ENCODE measurements at regions not wholly inside any gene's neighbourhood (a gene's known extent, or its start where the extent isn't known, plus 50 kb on each side); places are given as distances from the start of the nearest gene placed in this dataset.

- peaks cover 6% of the 10 kb centered on the region for H3K9me3 ChIP-seq (ENCODE audit: control insufficient read depth, low read length)
- no peak for DNase-seq (ENCODE audit: low read depth)
These were observed 110.6 kb downstream of the GADD45G start for GRCh38 chr9:89715318-89715858.

GRCh38 chr9:89715881-89716280, 111.1 kb downstream of the GADD45G start:
- DNase-seq (ENCODE audit: low read depth) = no peak
- H3K4me3 ChIP-seq (ENCODE audit: low read length) = no peak overlapping the region
- no peaks in the 10 kb centered on the region for H3K36me3 ChIP-seq (ENCODE audit: control insufficient read depth, insufficient read depth, low read length, severe bottlenecking)
- H3K4me1 ChIP-seq (ENCODE audit: control insufficient read depth, insufficient read depth, low read length) = peaks cover 20% of the 10 kb centered on the region
- no peaks in the 10 kb centered on the region for H3K27me3 ChIP-seq (replicated peaks; ENCODE audit: control insufficient read depth, insufficient read depth, low read length)
- H3K9me3 ChIP-seq (ENCODE audit: control insufficient read depth, low read length) = peaks cover 6% of the 10 kb centered on the region
- no peak overlapping the region for H3K9ac ChIP-seq (ENCODE audit: low read length)

More at GRCh38 chr9:89715318-89715858, 110.6 kb downstream of the GADD45G start:
- H3K9ac ChIP-seq (ENCODE audit: low read length) = no peak overlapping the region
- H3K27me3 ChIP-seq (replicated peaks; ENCODE audit: control insufficient read depth, insufficient read depth, low read length) = no peaks in the 10 kb centered on the region
- H3K36me3 ChIP-seq (ENCODE audit: control insufficient read depth, insufficient read depth, low read length, severe bottlenecking) = no peaks in the 10 kb centered on the region
- H3K4me1 ChIP-seq (ENCODE audit: control insufficient read depth, insufficient read depth, low read length) = peaks cover 21% of the 10 kb centered on the region
- no peak overlapping the region for H3K4me3 ChIP-seq (ENCODE audit: low read length)

DNA sequence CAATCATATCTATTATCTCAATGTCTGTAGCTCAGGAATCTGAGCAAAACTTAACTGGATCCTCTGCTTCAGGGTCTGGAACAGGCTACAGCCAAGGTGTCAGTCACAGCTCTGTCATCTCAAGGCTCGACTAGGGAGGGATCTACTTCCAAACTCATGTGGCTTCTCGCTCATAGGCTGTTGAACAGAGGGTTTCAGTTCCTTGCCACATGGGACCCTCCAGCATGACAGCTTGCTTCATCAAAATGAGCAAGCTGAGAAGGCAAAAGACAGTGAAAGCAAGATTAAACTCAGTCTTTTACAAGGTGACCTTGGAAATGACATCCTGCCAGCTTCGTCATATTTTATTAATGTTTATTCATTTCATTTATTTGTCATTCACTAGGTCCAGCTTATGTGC, 111.7 kb downstream of the GADD45G start:
- DNase-seq (ENCODE audit: low read depth) = no peak
- peaks cover 19% of the 10 kb centered on the region for H3K4me1 ChIP-seq (ENCODE audit: control insufficient read depth, insufficient read depth, low read length)
- H3K36me3 ChIP-seq (ENCODE audit: control insufficient read depth, insufficient read depth, low read length, severe bottlenecking) = no peaks in the 10 kb centered on the region
- H3K4me3 ChIP-seq (ENCODE audit: low read length) = no peak overlapping the region
- H3K27me3 ChIP-seq (replicated peaks; ENCODE audit: control insufficient read depth, insufficient read depth, low read length) = no peaks in the 10 kb centered on the region
- no peak overlapping the region for H3K9ac ChIP-seq (ENCODE audit: low read length)
- peaks cover 6% of the 10 kb centered on the region for H3K9me3 ChIP-seq (ENCODE audit: control insufficient read depth, low read length)

- no peak overlapping the region for H3K9ac ChIP-seq (ENCODE audit: low read length)
- DNase-seq (ENCODE audit: low read depth) = no peak
These were observed 113.4 kb downstream of the GADD45G start for GRCh38 chr9:89718176-89718575.

DNA sequence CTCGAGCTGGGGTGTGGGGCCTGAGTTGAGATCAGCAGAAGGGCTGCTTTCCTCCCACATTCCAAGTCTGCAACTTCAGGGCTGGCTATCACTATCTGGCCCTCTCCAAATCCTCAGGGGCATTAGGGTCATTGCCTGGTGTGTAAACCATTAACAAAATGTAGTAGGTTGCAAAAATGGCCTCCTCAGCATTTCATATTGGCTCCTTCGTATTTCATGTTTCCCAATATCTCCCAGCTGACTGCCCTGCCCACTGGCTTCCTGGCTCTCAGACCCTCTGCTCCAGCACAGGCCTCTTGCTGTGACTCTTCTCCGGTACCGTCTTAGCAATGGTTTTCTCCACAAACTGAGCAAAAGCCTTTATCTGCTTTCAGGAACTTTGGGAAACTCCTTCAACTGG, 113.8 kb downstream of the GADD45G start:
- Histone ChIP-seq H3K4me3 (ENCODE audit: low read length) (no peak overlapping the region), H3K4me1 (ENCODE audit: control insufficient read depth, insufficient read depth, low read length) (peaks cover 24% of the 10 kb centered on the region), H3K9me3 (ENCODE audit: control insufficient read depth, low read length) (peaks cover 6% of the 10 kb centered on the region), H3K27me3 (replicated peaks; ENCODE audit: control insufficient read depth, insufficient read depth, low read length) (peaks cover 3% of the 10 kb centered on the region), H3K36me3 (ENCODE audit: control insufficient read depth, insufficient read depth, low read length, severe bottlenecking) (no peaks in the 10 kb centered on the region), H3K9ac (ENCODE audit: low read length) (no peak overlapping the region)
- no peak for DNase-seq (ENCODE audit: low read depth)

More at GRCh38 chr9:89718176-89718575, 113.4 kb downstream of the GADD45G start:
- peaks cover 24% of the 10 kb centered on the region for H3K4me1 ChIP-seq (ENCODE audit: control insufficient read depth, insufficient read depth, low read length)
- no peak overlapping the region for H3K4me3 ChIP-seq (ENCODE audit: low read length)
- H3K36me3 ChIP-seq (ENCODE audit: control insufficient read depth, insufficient read depth, low read length, severe bottlenecking) = no peaks in the 10 kb centered on the region
- H3K27me3 ChIP-seq (replicated peaks; ENCODE audit: control insufficient read depth, insufficient read depth, low read length) = no peaks in the 10 kb centered on the region
- H3K9me3 ChIP-seq (ENCODE audit: control insufficient read depth, low read length) = peaks cover 6% of the 10 kb centered on the region

DNA sequence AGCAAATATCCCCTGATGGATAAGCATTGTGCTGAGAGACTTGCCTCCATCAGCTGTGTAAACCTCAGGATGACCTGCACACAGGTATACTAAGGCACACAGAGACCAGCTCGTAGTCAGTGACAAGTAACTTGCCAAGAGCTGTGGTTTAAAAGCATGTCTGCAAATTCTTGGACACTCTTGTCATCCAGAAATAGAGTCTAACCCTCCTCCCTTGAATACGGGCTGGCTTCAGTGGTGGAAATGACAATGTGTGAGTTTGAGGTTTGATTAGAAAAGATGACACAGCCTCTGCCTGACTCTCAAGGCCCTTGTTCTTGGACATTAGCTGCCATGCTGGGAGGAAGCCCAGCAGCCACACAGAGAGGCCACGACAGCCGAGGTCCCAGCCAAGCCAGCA, 114.4 kb downstream of the GADD45G start:
- Histone ChIP-seq H3K4me1 (ENCODE audit: control insufficient read depth, insufficient read depth, low read length) (peaks cover 24% of the 10 kb centered on the region), H3K4me3 (ENCODE audit: low read length) (no peak overlapping the region), H3K36me3 (ENCODE audit: control insufficient read depth, insufficient read depth, low read length, severe bottlenecking) (no peaks in the 10 kb centered on the region)

DNA sequence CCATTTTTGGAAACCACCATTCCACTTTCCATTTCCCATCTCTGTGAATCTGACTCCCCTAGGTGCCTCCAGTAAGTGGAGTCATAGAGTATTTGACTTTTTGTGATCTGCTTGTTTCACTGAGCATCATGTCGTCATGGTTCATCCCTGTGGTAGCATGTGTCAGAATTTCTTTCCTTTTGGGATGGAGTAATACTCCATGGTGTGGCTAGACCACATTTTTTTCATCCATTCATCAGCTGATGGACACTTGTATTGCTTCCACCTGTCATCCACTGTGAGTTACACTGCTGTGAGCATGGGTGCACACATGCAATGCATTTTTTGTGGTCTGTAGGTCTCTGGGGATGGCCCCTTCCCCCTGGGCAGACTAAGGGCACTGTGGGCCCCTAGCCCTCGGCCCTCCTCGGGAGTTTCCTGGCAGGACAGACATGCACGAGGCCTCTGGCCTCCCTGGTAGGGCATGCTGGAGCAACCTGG, 115.9 kb downstream of the GADD45G start:
- Histone ChIP-seq H3K27me3 (replicated peaks; ENCODE audit: control insufficient read depth, insufficient read depth, low read length) (peaks cover 11% of the 10 kb centered on the region), H3K9ac (ENCODE audit: low read length) (no peak overlapping the region), H3K4me1 (ENCODE audit: control insufficient read depth, insufficient read depth, low read length) (peaks cover 24% of the 10 kb centered on the region), H3K36me3 (ENCODE audit: control insufficient read depth, insufficient read depth, low read length, severe bottlenecking) (no peaks in the 10 kb centered on the region), H3K9me3 (ENCODE audit: control insufficient read depth, low read length) (peaks cover 6% of the 10 kb centered on the region), H3K4me3 (ENCODE audit: low read length) (no peak overlapping the region)
- no peak for DNase-seq (ENCODE audit: low read depth)

More for the DNA sequence above, 114.4 kb downstream of the GADD45G start:
- Histone ChIP-seq H3K27me3 (replicated peaks; ENCODE audit: control insufficient read depth, insufficient read depth, low read length) (peaks cover 5% of the 10 kb centered on the region), H3K9ac (ENCODE audit: low read length) (no peak overlapping the region), H3K9me3 (ENCODE audit: control insufficient read depth, low read length) (peaks cover 6% of the 10 kb centered on the region)
- DNase-seq (ENCODE audit: low read depth) = no peak

DNA sequence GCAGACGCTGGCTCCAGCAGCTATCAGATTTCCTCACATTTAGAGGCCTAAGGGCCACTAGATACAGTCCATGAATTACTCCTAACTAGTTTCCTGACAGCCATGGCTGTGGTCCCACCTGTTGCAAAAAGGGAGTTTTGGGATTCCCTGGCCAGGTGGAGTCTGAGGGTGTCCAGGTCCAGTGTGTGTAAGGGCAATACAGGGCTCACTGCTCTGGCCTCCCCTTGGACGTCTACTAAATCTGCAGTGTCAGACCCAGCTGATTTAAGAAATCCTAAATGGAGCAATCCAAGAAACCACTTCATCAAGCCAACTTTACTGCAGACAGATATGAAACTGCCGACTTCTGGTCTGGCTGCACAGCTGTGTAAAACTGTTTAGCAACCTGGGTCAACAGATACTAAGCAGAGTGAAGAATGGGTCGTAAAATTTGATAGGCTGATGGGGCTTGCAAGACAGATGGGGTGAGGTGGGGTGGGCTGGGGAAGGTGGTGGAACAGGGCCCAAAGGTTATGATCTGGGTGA, 116.4 kb downstream of the GADD45G start:
- no peak for DNase-seq (ENCODE audit: low read depth)
- Histone ChIP-seq H3K9ac (ENCODE audit: low read length) (no peak overlapping the region), H3K4me1 (ENCODE audit: control insufficient read depth, insufficient read depth, low read length) (peaks cover 24% of the 10 kb centered on the region)

DNA sequence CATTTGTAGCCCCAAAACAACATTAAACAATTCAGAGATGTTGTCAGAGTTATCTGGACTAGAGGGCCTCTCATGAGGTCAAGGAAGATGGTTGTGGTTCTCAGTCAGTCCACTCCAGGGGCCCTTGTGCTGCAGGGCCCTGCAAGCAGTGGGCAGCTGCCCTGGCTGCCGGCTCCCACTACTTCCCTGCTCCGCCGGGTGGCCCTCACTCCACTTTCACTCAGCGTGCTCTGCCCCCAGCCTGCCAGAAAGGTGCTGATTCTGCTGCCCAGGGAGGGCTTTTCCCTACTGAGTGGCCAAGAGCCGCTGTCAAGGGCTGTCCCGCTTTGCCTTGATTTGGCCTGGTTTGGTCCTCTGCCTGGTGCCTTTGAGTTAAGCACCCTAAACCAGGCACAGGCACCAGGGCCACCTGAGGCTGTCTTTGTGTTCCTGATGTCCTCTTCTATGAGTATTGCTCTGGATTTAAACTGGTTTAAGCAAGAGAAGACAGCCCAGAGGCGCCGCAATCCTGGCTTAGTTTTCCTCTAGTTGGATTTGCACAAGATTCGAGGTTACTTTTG, 117.2 kb downstream of the GADD45G start:
- H3K9ac ChIP-seq (ENCODE audit: low read length) = no peak overlapping the region
- no peaks in the 10 kb centered on the region for H3K36me3 ChIP-seq (ENCODE audit: control insufficient read depth, insufficient read depth, low read length, severe bottlenecking)
- no peak overlapping the region for H3K4me3 ChIP-seq (ENCODE audit: low read length)
- H3K9me3 ChIP-seq (ENCODE audit: control insufficient read depth, low read length) = peaks cover 6% of the 10 kb centered on the region
- H3K4me1 ChIP-seq (ENCODE audit: control insufficient read depth, insufficient read depth, low read length) = peaks cover 24% of the 10 kb centered on the region
- DNase-seq (ENCODE audit: low read depth) = no peak
- peaks cover 14% of the 10 kb centered on the region for H3K27me3 ChIP-seq (replicated peaks; ENCODE audit: control insufficient read depth, insufficient read depth, low read length)

More for the DNA sequence above, 116.4 kb downstream of the GADD45G start:
- Histone ChIP-seq H3K36me3 (ENCODE audit: control insufficient read depth, insufficient read depth, low read length, severe bottlenecking) (no peaks in the 10 kb centered on the region), H3K4me3 (ENCODE audit: low read length) (no peak overlapping the region), H3K27me3 (replicated peaks; ENCODE audit: control insufficient read depth, insufficient read depth, low read length) (peaks cover 11% of the 10 kb centered on the region), H3K9me3 (ENCODE audit: control insufficient read depth, low read length) (peaks cover 6% of the 10 kb centered on the region)

DNA sequence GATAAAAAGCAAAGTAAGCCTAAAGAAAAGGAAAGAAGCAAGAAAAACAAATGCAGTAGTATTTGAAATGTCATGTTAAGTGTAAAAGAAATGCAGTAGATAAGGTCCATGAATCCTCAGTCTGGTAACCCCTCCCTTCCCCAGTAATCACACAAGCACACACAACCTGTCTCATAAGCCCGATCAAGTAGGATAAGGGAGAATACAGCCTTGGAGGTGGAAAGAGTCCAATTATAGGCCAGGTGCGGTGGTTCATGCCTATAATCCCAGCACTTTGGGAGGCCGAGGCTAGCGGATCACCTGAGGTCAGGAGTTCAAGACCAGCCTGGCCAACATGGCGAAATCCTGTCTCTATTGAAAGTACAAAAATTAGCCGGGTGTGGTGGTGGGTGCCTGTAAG, 117.9 kb downstream of the GADD45G start:
- peaks cover 24% of the 10 kb centered on the region for H3K4me1 ChIP-seq (ENCODE audit: control insufficient read depth, insufficient read depth, low read length)
- no peak for DNase-seq (ENCODE audit: low read depth)
- no peak overlapping the region for H3K9ac ChIP-seq (ENCODE audit: low read length)
- H3K4me3 ChIP-seq (ENCODE audit: low read length) = no peak overlapping the region
- peaks cover 16% of the 10 kb centered on the region for H3K27me3 ChIP-seq (replicated peaks; ENCODE audit: control insufficient read depth, insufficient read depth, low read length)
- H3K36me3 ChIP-seq (ENCODE audit: control insufficient read depth, insufficient read depth, low read length, severe bottlenecking) = no peaks in the 10 kb centered on the region
- peaks cover 2% of the 10 kb centered on the region for H3K9me3 ChIP-seq (ENCODE audit: control insufficient read depth, low read length)

GRCh38 chr9:89723469-89724100, 118.8 kb downstream of the GADD45G start:
- no peak overlapping the region for H3K4me3 ChIP-seq (ENCODE audit: low read length)
- no peak overlapping the region for H3K9ac ChIP-seq (ENCODE audit: low read length)
- H3K36me3 ChIP-seq (ENCODE audit: control insufficient read depth, insufficient read depth, low read length, severe bottlenecking) = no peaks in the 10 kb centered on the region
- H3K9me3 ChIP-seq (ENCODE audit: control insufficient read depth, low read length) = no peaks in the 10 kb centered on the region
- DNase-seq (ENCODE audit: low read depth) = no peak
- H3K27me3 ChIP-seq (replicated peaks; ENCODE audit: control insufficient read depth, insufficient read depth, low read length) = peaks cover 23% of the 10 kb centered on the region
- H3K4me1 ChIP-seq (ENCODE audit: control insufficient read depth, insufficient read depth, low read length) = peaks cover 18% of the 10 kb centered on the region
